Neural crest cell (in vitro differentiated cells): ENCODE measurements at regions not wholly inside any gene's neighbourhood (a gene's known extent, or its start where the extent isn't known, plus 50 kb on each side); places are given as distances from the start of the nearest gene placed in this dataset.

Experiments used
- DNase-seq: peaks from one replicate; pipeline ENCODE4 v3.0.0; 2021; ENCODE audit warnings: low read depth, mixed read lengths, low spot score
- H3K27ac Mint-ChIP-seq: one replicate; pipeline ENCODE4 v1.8.0; 2021; ENCODE audit warnings: mild to moderate bottlenecking, mixed read lengths; ENCODE audit not compliant: unreplicated experiment
- H3K27me3 Mint-ChIP-seq: 2 replicates; pipeline ENCODE4 v1.8.0; 2021; ENCODE audit warnings: low read depth, mild to moderate bottlenecking, mixed read lengths
- H3K36me3 Mint-ChIP-seq: 2 replicates; pipeline ENCODE4 v1.8.0; 2021; ENCODE audit warnings: low read depth, mild to moderate bottlenecking, mixed read lengths
- H3K4me1 Mint-ChIP-seq: 2 replicates; pipeline ENCODE4 v1.8.0; 2021; ENCODE audit warnings: mixed read lengths
- H3K4me3 Mint-ChIP-seq: one replicate; pipeline ENCODE4 v1.8.0; 2021; ENCODE audit warnings: mild to moderate bottlenecking, mixed read lengths
- H3K9me3 Mint-ChIP-seq: 2 replicates; pipeline ENCODE4 v1.8.0; 2021; ENCODE audit warnings: mixed read lengths
- TF ChIP-seq, protein P1 (sequence below): fragments of 200-600 bp; sonication (generic); conservative IDR thresholded peaks from 2 replicates; pipeline ENCODE4 v1.5.0; 2021; ENCODE audit warnings: antibody characterized with exemption, mild to moderate bottlenecking

DNA sequence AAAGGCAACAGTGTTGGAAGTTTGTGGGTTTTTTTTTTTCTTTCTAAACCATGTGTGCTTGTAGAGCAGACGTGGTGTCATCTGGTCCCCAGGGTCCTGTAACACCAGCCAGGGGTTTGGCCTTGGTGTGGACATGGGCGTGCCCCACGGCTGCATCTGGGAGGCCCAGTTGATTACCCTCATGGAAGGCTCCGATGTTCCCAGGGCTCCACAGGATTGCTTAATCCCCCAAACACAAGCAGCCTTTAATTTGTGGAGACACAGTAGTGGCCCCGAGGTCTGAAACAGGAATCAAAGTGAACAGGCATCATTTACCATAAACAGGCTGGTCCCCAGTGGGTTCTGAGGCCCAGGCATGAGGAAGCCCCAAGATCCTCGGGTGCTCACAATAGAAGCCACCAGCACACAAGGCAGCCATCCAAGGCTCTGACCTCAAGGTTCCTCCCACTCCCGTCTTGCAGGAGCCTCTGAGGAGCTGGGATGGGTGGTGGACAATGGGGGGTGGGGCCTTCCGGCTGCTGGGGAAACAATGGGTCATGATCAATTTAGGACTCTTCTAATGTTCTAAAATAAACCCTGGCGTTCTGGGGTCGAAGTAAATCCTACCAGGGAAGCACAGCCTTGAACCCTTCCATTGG, 115.0 kb upstream of the CD82 start:
- TF ChIP-seq, protein P1, sequence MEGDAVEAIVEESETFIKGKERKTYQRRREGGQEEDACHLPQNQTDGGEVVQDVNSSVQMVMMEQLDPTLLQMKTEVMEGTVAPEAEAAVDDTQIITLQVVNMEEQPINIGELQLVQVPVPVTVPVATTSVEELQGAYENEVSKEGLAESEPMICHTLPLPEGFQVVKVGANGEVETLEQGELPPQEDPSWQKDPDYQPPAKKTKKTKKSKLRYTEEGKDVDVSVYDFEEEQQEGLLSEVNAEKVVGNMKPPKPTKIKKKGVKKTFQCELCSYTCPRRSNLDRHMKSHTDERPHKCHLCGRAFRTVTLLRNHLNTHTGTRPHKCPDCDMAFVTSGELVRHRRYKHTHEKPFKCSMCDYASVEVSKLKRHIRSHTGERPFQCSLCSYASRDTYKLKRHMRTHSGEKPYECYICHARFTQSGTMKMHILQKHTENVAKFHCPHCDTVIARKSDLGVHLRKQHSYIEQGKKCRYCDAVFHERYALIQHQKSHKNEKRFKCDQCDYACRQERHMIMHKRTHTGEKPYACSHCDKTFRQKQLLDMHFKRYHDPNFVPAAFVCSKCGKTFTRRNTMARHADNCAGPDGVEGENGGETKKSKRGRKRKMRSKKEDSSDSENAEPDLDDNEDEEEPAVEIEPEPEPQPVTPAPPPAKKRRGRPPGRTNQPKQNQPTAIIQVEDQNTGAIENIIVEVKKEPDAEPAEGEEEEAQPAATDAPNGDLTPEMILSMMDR = no peak
- H3K4me3 Mint-ChIP-seq = no peak overlapping the region
- no peaks in the 10 kb centered on the region for H3K36me3 Mint-ChIP-seq
- H3K4me1 Mint-ChIP-seq = no peaks in the 10 kb centered on the region
- no peak overlapping the region for H3K27ac Mint-ChIP-seq
- no peaks in the 10 kb centered on the region for H3K9me3 Mint-ChIP-seq
- H3K27me3 Mint-ChIP-seq = peaks cover 10% of the 10 kb centered on the region
- DNase-seq = no peak

DNA sequence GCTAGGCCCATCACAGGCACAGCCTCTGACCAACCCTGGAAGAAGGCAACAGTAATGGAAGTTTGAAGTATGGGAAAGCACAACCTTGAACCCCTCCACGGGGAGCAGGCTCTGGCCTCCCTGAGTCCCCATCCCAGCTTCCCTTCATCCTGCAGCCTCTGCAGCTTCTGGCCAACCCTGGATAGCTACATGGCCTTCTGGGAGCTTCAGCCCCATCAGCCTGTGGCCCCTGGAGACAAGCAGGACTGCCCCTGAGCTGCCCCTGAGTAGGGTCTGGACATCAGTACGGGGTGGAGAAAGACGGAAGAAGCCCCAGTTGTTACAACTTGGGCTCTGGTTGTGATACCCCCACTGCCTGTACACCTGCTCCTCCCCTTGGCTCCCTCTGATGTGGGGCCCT, 113.8 kb upstream of the CD82 start:
- H3K36me3 Mint-ChIP-seq = no peaks in the 10 kb centered on the region
- H3K4me1 Mint-ChIP-seq = no peaks in the 10 kb centered on the region
- H3K9me3 Mint-ChIP-seq = no peaks in the 10 kb centered on the region
- no peak overlapping the region for H3K4me3 Mint-ChIP-seq
- TF ChIP-seq, protein P1 = no peak
- H3K27me3 Mint-ChIP-seq = peaks cover 6% of the 10 kb centered on the region
- no peak for DNase-seq
- H3K27ac Mint-ChIP-seq = no peak overlapping the region

DNA sequence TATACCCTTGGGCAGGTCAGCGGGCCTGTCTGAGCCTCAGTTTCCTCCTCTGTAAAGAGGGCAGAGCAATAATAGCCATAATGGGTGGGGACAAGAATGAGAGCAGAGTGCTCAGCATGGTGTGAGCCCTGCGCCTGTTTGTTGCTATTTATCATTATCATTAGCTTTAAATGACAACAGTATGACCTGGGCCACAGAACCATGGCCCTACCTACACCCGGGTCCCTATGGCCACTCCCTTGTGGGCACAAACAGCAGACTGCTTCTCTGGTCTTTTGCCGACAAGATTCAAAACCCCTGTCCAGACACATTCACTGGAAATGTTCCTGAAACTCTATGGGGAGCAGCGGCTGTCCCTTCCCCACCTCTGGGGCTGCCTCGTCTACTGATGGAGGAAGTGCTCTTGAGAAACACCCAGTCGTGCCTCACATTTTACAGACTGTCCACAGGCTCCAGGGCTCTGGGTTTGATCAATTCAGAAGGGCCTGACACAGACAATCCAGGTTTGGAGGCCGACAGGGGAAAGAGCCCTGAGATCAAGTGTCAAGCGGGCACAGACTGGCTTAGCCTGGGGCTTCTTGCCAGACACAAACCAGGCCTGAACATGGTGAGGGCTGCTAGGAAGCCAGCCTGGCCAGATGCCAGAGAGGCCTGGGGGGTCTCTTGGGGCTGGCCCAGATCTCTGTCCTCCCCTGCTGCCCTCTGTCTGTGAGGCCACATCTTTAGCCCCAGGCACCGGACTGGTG, 112.5 kb upstream of the CD82 start:
- TF ChIP-seq, protein P1 = no peak
- DNase-seq = no peak
- Mint-ChIP-seq H3K27ac (no peak overlapping the region), H3K9me3 (no peaks in the 10 kb centered on the region), H3K4me3 (no peak overlapping the region), H3K27me3 (peaks cover 4% of the 10 kb centered on the region), H3K36me3 (no peaks in the 10 kb centered on the region), H3K4me1 (no peaks in the 10 kb centered on the region)

DNA sequence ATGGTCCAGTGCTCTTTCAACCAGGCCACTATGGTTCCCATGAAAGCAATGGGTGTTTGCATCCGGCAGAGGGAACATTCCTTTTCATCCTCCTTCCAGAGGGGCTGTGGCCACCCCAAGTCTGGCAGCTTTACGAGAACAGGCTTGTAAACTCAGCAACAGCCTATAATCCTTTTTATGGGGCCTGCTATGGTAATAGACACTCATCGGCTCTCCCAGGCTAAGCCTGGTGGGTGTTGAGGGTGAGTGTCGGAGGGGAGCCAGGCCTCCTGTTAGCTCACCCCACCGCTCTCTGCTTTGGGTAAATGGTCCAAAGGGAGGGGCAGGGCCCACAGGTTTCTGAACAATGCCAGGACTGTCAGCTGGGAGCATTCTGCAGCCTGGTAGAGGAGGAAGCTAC, 111.6 kb upstream of the CD82 start:
- H3K27me3 Mint-ChIP-seq = peaks cover 4% of the 10 kb centered on the region
- H3K36me3 Mint-ChIP-seq = no peaks in the 10 kb centered on the region
- H3K4me3 Mint-ChIP-seq = no peak overlapping the region
- DNase-seq = no peak
- no peaks in the 10 kb centered on the region for H3K9me3 Mint-ChIP-seq
- TF ChIP-seq, protein P1 = no peak
- no peak overlapping the region for H3K27ac Mint-ChIP-seq
- no peaks in the 10 kb centered on the region for H3K4me1 Mint-ChIP-seq

DNA sequence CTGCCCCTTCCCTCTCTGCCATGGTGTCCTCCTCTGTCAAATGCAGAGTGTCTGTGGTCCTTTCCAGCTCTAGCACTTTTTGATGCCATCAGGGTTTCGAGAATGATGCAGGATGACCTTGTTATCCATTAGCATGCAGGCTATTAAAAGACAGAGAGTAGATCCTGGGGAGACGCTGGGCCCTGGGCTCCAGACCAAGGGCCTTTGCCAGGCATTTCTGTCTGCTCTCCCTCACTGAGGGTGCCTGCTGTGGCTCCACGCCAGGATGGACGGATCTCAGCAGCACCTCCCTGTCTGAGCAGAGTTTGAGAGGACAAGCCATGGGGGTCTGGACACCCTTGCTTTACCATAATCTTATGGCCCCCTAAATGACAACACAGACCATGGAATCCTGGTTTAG, 110.8 kb upstream of the CD82 start:
- TF ChIP-seq, protein P1 = no peak
- Mint-ChIP-seq H3K4me3 (no peak overlapping the region), H3K9me3 (peaks cover under 1% of the 10 kb centered on the region)

More for the DNA sequence above, 110.8 kb upstream of the CD82 start:
- no peaks in the 10 kb centered on the region for H3K4me1 Mint-ChIP-seq
- DNase-seq = no peak
- no peaks in the 10 kb centered on the region for H3K36me3 Mint-ChIP-seq
- no peaks in the 10 kb centered on the region for H3K27me3 Mint-ChIP-seq
- H3K27ac Mint-ChIP-seq = no peak overlapping the region
